ENCODE measurements at regions not wholly inside any gene's neighbourhood (a gene's known extent, or its start where the extent isn't known, plus 50 kb on each side); places are given as distances from the start of the nearest gene placed in this dataset.

- CTCF ChIA-PET (ENCODE audit: partially characterized antibody) = interaction anchor here (0.6 to 1.5 kb wide), 4 partner anchors 16 to 59 kb away, joined by 3 read pairs; partner anchors contain the start of gene MYCN
- H2BK120ac ChIP-seq (replicated peaks; ENCODE audit: low read depth, low read length) = no peak overlapping the region
- DNase-seq (ENCODE audit: low read depth in 1 of 2, low spot score in 2 of 2) (no peak), FAIRE-seq (no peak)
- H4K5ac ChIP-seq (ENCODE audit: insufficient read length, low read depth, low read length) = no peak overlapping the region
- no peak overlapping the region for H3K4me2 ChIP-seq (ENCODE audit: insufficient read depth in 1 of 2, low read depth in 2 of 2, low read length in 2 of 2)
- H3K18ac ChIP-seq (ENCODE audit: extremely low read depth, low read length) = no peak overlapping the region
- no peak overlapping the region for H3K23ac ChIP-seq (ENCODE audit: insufficient read length)
- no peaks in the 10 kb centered on the region for H4K20me1 ChIP-seq (replicated peaks in 1 of 2; ENCODE audit: control insufficient read depth in 1 of 2, insufficient read depth in 2 of 2, low read length in 2 of 2)
- no peak overlapping the region for H2AFZ ChIP-seq (ENCODE audit: low read length)
- 82% methylated on average over 11 of the region's 11 CpGs; no CpG with 5 or more reads in 1 of the 2 experiments for WGBS, 2 experiments (ENCODE audit: extremely low coverage in 1 of 2, insufficient coverage in 1 of 2, insufficient read length in 1 of 2, insufficient replicate concordance in 2 of 2, low coverage in 1 of 2, low lambda C conversion rate in 2 of 2, missing lambda C conversion rate in 1 of 2)
- 0 out of 2 replicates have a peak overlapping the region, but pooled peaks have one; percentile 16 for H2BK20ac ChIP-seq (ENCODE audit: low read length)
- H4K8ac ChIP-seq (ENCODE audit: extremely low read depth, insufficient read depth, low read length) = no peak overlapping the region
- POLR2A ChIA-PET (ENCODE audit: partially characterized antibody) = interaction anchor here (0.9 to 1.1 kb wide), 2 partner anchors 13 to 38 kb away, joined by 3 to 4 read pairs; no protein-coding TSS in a partner anchor
- no peak overlapping the region for H3K27ac ChIP-seq (ENCODE audit: low read depth, low read length)
- no peaks in the 10 kb centered on the region for H3K23me2 ChIP-seq (ENCODE audit: low read depth, low read length)
- peak overlapping the region; percentile 74; the same call in 1 of the 2 replicates for H2BK15ac ChIP-seq (ENCODE audit: low read length)
- no peak overlapping the region for H2AK5ac ChIP-seq (ENCODE audit: low read depth, low read length)
- no peak overlapping the region for H3K9ac ChIP-seq (replicated peaks in 1 of 4; ENCODE audit: extremely low read depth in 1 of 4, low read depth in 3 of 4, low read length in 3 of 4)
- no peak overlapping the region; the same call in 1 of the 2 replicates for H2BK12ac ChIP-seq (ENCODE audit: low read depth, low read length)
- H3K56ac ChIP-seq (replicated peaks; ENCODE audit: insufficient read length, low read depth, low read length) = no peak overlapping the region
- no peaks in the 10 kb centered on the region for H3K9me3 ChIP-seq (ENCODE audit: insufficient read depth in 2 of 2, low read depth in 1 of 2, low read length in 1 of 2)
- no peak overlapping the region for H2BK5ac ChIP-seq (ENCODE audit: low read depth, low read length)
- peaks cover 0 to 3% (median 1%) of the 10 kb centered on the region in 4 experiments; a peak in 1 of 7 replicates for H3K4me1 ChIP-seq (replicated peaks in 1 of 4; ENCODE audit: control insufficient read depth in 3 of 4, insufficient read depth in 4 of 4, low read length in 3 of 4)
- no peaks in the 10 kb centered on the region for H3K27me3 ChIP-seq (replicated peaks in 1 of 4; ENCODE audit: control insufficient read depth in 3 of 4, extremely low read depth in 1 of 4, insufficient read depth in 3 of 4, low read length in 3 of 4)
- H4K91ac ChIP-seq (replicated peaks; ENCODE audit: insufficient read length, low read length) = no peak overlapping the region
- no peaks in the 10 kb centered on the region for H3K79me1 ChIP-seq (ENCODE audit: low read depth, low read length)
- no peaks in the 10 kb centered on the region for H3K36me3 ChIP-seq (ENCODE audit: control insufficient read depth in 2 of 4, insufficient read depth in 4 of 4, low read length in 3 of 4)
- no peaks in the 10 kb centered on the region for H3K79me2 ChIP-seq (ENCODE audit: control insufficient read depth in 1 of 2, insufficient read depth in 2 of 2, low read length in 2 of 2)
- H3K14ac ChIP-seq (ENCODE audit: insufficient read length) = no peak overlapping the region
- no peak overlapping the region for H3K4ac ChIP-seq (replicated peaks; ENCODE audit: insufficient read length, low read depth, low read length)
- H3K4me3 ChIP-seq (ENCODE audit: extremely low read depth in 1 of 4, insufficient read depth in 2 of 4, low read depth in 3 of 4, low read length in 4 of 4) = no peak overlapping the region
- TF ChIP-seq SRF (IDR thresholded peaks at IDR 0.05; ENCODE audit: low read depth, low read length) (no peak), POLR2A (IDR thresholded peaks at IDR 0.05; ENCODE audit: control extremely low read depth in 1 of 2, low read depth in 2 of 2, low read length in 2 of 2) (no peak), ATF2 (IDR thresholded peaks at IDR 0.05; ENCODE audit: low read length) (no peak), TBP (IDR thresholded peaks at IDR 0.05; ENCODE audit: low read depth, low read length) (no peak), CEBPB (IDR thresholded peaks at IDR 0.05; ENCODE audit: low read depth, low read length) (no peak), EGR1 (IDR thresholded peaks at IDR 0.05; ENCODE audit: borderline replicate concordance, low read depth, low read length) (no peak), SAP30 (IDR thresholded peaks at IDR 0.05; ENCODE audit: insufficient read depth, insufficient replicate concordance, low read length) (no peak), BACH1 (IDR thresholded peaks at IDR 0.05; ENCODE audit: low read length) (no peak), RAD21 (IDR thresholded peaks at IDR 0.05 in 1 of 2, conservative IDR thresholded peaks at IDR 0.05 in 1 of 2; ENCODE audit: low read depth in 2 of 2, low read length in 2 of 2) (no peak)
These were observed 59.5 kb downstream of the MYCN start for GRCh38 chr2:15999596-16000469.

Measured in H1 (cell line).